GM18499 (cell line): ENCODE measurements at regions not wholly inside any gene's neighbourhood (a gene's known extent, or its start where the extent isn't known, plus 50 kb on each side); places are given as distances from the start of the nearest gene placed in this dataset.

ENCODE experiments used
- ATAC-seq: cut with Tn5 transposase; IDR thresholded peaks from one replicate; pipeline ENCODE4 v1.9.1; 2021; ENCODE audit warnings: moderate number of reproducible peaks; ENCODE audit not compliant: insufficient read depth, unreplicated experiment

DNA sequence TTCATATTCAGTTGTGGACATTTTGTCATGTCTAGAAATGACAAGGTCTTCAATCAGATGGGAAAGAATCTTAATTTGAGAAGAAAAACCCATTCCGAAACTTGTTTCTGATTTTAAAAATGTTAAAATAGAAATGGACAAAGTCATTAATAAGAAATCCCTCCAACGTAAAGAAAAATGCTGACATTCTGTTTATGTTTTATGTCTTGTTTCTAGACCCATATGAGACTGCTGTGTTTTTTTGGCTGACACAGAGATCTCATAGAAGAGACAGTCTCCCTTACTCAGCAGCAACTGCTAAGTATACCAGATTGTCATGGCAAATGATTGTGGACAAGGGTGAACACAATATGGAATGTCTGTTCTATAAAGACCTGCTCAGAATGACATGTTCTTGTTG is 538.5 kb downstream of the ZEB2 start:
- ATAC-seq = no peak

DNA sequence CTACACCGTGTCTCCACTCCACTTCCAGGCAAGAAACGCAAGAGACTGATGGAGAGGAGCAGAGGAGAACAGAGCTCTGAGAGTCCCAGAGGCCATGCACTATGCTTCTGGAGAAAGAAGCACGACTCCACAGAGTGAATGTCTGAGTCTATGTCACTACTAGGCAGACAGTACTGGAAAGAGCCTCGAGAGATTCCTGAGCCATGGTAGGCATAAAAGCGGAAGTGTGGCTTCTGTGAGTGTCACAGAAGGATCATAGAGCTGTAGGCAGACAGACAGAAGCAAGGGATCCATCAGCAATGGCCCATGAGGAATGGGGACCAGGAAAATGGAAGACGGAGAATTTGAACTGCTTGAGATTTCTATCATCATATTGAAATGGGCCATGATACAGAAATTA is 542.6 kb downstream of the ZEB2 start:
- no peak for ATAC-seq

DNA sequence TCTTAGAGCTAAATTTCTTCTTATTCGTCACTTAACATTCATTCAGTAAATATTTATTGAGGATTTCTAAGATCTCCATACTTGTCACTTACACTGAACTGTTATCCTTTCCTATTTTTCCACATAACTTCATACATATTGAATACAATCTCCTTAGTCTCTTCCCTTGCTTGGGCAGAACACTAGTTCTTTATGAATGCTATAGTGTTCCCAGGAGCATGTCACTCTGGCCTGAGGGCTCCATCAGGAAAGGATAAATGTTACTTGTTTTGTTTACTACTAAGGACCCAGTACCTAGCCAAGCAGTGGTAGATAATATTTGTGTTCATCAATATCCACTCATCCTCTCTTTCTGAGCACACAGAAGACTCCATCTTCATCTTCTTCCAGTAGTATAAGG is 544.7 kb downstream of the ZEB2 start:
- no peak for ATAC-seq

DNA sequence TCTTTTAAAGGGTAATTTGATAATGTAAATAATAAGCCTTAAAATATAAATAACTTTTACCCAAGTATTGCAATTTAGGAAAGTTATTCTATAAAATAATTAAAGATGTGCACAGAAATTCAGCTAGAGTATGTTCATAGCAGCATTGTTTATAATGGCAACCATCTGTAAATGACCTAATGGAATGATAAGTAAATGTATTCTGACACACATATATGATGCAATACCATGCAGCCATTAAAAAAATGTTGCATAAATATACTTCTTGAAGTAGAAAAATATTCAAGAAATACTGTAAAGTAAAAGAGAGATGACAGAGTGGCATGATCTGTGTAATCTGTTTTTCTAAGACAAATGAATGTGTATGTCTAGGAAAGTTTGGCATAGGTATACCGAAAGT is 545.7 kb downstream of the ZEB2 start:
- ATAC-seq = no peak

DNA sequence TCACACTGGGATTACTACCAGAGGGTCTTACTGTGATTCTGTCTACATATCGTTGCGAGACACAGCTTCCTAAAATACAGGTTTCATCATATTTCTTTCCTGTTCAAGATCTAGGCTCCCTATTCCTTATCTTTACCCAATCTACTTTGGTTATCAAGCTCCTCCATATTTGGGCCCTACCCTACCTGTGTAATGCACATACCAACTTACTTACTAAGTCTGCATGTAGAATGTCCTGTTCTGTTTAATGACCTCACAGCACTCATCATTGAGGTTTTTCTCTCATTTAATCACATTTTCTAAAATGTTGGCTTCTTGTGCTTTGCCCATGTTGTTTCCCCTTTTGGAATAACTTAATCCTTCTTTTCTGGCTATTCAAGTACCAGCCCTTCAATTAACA is 551.1 kb downstream of the ZEB2 start:
- ATAC-seq = no peak

DNA sequence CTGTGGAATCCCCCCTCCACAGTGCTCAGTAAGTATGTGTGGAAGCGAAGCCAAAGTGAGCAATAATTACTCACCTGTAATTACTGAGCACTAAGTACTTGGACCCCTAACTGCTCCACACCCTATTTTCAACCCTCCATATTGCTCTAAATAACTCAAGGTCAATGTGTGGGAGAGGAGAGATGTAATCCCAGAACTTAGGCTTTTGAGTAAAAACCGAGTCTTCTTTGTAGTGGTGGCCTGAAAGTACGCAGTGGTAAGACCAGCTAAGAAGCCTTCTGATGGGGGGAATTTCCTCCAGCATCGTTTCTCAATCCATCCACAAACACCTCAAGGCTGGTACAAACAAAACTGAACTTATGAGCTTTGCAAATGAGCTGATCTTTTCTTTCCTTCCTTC is 551.6 kb downstream of the ZEB2 start:
- no peak for ATAC-seq

DNA sequence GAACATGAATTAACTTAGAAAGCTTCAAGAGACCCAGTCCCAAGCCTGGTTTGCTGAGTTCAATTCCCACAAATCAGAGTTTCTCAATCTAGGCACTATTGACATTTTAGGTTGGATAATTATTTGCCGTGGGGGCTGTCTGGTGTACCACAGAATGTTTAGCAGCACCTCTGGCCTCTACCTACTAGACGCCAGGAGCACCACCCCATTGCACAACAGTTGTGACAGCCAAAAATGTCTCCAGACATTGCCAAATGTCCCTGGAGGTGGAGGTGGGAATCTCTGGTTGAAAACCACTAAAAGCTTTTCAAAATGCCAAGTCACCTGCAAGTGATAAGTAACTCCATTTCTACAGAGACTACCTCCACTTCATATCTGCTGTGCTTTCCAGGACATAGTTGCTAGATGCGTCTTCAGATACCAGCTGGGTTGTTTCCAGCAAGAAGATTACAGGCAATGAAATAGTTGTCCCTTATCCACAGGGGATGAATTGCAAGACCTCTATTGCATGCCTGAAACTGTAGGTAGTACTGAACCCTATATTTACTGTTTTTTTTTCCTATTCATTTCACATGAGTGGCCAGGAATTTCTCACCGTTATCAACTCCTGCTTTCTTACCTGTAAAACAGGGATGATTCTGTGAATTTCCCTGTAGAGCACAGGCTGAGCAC is 554.3 kb downstream of the ZEB2 start:
- no peak for ATAC-seq

DNA sequence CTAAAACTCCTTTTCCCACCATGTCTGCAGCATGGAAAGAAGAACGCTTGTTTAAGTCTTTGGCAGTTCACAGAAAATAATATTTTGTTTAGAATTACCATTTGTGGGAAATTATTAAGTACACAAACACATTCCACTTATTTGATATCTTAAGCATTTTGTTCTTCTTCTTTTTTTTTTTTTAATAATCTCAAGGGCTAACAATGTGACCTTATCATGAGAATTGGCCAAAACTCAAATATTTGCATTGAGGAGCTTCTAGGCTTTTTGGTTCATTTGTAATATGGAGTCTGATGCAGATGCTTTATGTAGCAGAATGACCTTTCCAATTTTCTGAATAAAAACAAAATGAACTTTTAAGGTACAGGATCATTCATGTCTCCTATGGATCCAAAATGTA is 555.0 kb downstream of the ZEB2 start:
- ATAC-seq = no peak

DNA sequence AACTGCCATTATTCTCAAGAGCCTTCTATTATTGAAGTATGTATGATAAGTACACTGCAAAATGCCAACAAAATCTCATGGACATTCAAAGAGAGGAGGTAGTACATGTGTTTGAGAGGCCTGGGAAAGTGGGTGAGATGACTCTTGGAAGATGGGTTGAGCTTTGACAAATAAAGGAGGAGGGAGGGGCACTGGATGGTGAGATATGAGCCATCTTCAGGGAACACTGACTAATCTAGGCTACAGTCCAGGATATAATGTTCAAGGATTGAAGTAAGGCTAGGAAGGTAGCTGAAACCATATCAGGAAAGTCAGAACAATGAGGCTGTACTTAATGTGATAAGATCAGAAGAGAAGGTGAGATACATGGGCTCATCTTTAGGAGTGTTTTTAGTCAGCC is 559.7 kb downstream of the ZEB2 start:
- ATAC-seq = no peak

DNA sequence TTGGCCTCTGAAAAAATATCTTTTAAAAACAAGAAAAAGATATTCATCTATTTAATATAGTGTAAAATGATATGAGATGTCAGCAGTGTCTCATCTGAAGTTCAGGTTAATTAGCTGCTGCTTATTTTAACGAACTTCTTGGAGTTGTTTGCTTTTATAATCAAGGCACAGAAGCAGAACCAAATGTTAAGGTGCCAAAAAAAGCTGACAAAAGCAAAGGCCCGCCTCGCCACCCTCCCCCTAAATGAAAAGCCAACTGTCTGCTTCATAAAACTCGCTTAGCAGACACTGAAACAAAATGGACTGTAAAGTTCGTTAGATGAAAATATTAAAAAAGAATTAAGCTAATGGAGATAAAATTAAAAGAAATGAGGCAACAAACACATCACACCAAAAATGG is 562.6 kb downstream of the ZEB2 start:
- ATAC-seq = no peak

DNA sequence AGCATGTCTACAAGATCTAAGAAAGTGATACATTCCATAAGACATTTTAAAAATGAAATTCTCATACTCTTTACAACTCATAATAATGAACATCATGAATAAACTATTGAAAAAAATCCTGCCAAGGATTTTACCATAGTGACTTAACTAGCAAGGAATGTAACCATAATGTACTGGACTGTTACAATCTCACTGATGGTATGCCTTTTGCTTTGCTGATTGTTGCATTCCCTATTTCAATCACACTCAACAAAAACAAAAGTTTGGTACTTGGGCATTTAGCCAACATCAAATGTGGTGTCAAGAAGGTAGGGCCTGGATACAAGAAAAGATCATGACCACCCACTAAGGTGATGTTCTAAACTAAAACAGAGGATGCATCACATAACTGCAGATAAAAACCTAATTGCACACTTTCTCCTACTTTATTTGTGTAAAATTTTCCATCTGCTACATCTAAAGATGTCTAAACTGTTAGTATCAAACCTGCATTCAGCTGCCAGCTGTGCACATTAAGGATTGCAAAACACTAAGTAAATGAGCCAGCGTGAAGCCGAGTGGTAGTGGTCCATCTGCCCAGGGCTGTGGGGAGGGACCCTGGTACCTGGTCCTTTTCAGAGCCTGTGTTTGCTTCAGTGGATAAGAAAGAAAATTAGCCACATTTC is 564.4 kb downstream of the ZEB2 start:
- ATAC-seq = no peak

DNA sequence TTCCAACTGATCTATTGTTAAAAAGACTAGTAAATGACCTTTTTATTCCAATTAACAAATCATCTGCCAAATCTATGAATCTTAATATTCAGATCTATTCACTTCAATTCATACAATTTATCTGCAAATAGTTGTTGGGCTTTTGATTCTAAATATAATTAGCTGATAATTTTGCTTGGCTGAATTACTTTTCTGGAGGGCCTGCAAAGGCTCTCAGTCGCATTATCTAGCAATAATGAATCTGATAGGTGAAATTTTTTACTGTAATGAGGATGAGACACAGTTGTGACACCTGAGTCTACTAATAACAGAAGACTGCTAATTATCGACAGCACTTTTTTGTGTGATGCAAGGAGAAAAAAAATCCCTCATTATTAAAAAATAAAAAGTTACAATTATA is 565.1 kb downstream of the ZEB2 start:
- ATAC-seq = no peak

DNA sequence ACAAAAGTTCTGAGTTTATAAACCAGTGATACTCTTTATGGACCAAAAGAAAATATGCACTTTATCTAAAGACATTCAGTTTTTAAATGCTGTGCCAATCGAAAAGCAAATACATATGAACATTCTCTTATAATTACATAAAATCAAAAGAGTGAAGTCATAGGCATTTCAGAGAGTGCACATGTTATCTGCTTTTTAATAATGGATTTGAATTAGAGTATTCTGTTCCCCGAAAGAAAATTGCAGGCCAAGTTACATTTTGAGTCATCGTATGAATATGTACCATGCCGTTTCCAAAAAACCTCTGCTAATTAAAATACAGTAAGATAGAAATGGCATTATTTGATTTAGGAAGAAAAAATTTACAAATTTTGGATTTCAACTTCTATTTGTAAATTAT is 565.7 kb downstream of the ZEB2 start:
- no peak for ATAC-seq

DNA sequence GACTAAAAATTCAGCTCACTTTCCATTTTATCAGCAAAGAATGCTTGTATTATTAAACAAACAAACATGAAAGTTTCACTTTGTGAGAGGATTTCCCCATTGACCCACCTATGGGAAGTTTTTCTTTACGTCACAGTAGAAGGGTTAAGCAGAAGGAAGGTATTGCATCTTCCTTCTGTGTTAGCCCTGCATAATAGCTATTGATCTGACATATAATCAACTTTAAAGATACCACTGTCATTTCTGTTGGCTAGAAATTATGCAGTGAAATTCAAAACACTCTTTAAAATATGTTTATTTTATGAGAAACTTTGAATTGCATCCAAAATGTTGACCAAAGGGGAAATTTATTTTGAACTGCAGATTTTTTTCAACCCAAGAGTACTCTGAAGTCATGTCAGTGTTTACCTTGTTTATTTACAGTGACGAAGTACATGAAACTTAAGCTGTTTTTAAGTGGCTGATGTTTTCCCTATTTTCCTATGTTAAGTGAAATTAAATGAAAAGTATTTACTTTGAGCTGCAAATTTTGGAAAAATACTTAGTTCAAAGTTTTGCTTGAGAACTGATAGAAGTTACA is 566.4 kb downstream of the ZEB2 start:
- ATAC-seq = no peak

DNA sequence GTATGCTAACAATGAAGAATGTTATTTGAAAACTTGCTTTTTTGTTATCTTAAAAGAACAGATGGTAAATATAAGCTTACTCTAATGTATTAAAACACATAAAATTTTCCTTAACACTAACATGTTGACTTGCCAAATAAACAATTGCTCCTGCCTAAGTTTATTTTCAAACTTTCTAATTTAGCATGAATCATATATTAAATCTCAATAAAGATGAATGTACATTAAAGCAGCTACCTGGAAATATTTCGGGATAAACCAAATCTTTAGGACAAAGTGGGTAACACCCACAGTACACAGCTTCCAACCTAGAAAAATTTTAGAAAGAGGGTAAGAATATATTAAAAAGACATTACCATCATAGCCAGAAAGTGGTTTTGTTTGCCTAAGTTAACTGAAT is 567.4 kb downstream of the ZEB2 start:
- no peak for ATAC-seq

DNA sequence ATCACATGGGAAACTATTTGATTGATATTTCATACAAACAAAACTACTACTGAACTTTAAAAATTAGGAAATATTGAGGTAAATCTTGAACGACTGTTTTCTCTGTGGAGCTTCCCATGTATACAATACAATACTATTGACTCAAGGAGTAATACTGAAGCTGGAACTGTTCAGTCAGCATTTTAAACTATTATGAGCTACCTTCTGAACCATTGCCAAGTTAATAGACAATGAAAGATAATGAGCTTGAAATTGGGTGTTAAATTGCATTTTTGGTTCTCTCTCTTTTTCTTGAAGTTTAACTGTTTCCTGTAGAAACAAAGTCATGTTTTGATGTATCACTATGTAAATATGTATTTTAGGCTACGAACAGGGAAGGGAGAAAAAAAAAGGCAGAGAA is 569.2 kb downstream of the ZEB2 start:
- no peak for ATAC-seq

DNA sequence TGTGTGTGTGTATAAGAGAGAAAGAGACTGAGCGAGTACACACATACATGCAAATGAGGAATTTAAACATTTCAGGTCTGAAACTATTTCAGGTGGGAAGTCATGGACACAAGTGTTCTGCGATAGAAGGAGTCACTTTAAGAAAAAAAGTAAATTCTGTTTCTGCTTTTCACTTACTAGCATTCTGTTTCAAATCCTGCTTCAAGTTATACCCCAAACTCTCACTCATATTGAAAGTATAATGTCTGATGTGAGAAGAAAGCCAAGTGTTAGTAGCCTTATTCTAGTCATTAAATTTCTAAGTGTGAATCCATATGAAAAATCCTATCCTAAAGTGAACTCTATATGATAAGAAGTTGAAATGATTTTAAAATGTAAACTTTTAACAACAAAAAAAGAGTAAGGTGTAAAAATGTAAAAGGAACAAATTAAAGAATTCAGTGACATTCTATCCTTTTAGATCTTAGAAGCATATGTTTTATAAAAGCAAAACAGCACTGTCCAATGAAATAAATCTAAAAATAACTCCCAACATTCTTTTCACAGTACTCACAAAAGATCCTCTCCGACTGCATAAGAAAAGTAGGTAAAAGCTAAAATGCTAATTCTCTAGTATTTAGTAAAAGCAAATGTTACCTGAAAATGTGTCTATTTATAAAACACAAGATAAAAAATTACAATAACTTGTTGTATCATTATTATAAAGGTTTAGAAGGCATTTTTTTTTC is 570.6 kb downstream of the ZEB2 start:
- ATAC-seq = no peak

DNA sequence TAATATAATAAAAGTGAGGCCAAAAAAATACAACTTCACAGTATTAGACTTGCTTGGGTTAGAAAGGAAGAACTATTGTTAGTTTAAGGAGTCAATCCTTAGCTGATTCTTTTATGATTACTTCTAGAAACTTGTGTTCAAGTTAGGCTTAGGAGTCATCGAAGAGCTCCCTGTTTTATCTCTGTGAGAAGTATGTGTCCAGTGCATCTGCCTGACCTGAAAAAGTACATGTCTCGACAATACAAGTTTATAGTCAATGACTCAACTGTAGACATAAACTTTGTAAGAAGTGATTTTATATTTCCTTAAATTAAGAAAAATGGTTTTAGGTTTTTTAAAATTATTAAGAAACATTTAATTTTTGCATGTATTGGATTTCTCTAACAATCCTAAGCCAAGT is 571.2 kb downstream of the ZEB2 start:
- no peak for ATAC-seq

DNA sequence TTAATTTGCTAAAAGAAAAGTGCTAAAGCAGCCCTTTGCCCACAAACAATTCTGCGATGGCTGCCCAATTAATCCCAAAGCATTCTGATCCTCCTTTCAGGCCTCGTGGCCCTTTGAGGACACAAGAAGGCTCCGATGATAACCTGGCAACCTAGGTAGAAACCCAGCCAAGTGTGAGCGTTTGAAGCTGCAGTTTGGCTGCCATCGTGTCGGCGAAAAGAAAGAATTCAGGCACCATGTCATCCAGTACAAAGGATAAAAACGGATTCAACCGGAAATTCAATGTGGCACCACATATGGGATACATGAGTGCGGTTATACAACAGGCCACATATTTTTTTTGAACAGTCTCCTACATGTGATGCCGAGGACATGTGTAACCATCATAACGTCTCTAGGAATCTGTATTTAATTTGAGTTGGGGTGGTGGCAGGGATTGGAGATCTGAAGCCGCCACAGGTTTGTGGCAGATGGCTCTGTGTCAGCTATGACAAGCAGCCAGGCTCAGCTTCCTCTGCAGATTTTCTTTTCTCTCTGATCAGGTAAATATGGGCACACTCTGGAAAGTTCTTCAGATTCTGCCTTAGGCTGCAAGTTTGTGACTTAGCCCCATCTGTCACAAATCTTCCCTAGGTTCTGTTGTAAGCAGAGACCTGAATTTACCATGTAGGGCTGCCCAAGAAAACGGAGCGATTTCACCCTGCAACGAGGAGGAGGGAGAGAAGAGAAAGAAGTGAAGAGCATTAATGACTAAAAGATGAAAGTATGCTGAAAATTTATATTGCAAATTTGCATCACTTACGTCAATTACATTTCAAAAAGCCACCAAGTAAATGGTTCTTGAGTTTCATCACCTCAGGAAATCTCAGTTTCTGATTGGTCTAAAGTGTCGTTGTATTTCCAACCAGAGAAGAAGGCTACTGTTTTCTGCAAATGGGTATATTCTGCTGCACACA is 573.2 kb downstream of the ZEB2 start:
- ATAC-seq = no peak

DNA sequence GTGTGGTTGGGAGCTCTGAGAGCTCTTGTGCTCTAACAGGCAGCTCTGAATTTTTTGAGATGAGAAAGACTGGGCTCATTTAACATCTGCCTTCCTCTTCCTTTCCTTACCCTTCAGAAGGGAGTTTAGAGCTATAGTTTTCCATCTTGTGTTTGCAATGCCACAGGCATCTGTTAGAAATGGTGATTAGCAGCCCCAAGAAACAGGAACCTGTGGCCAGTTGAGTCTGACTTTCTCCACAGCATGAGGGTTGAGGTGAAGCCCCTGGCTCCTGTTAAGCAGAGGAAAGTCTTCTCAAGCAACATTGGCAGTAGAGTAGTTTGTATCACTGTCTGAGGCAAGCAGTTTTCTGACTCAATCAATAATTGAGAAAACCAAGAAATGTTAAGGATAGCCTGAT is 577.4 kb downstream of the ZEB2 start:
- no peak for ATAC-seq
